ENCODE measurements at regions not wholly inside any gene's neighbourhood (a gene's known extent, or its start where the extent isn't known, plus 50 kb on each side); places are given as distances from the start of the nearest gene placed in this dataset.
"Not testable (repeated sequence)": the region's sequence is repeated elsewhere in the genome, so short reads cannot be mapped to it uniquely, and the experiment has no call there.

- no peak for DNase-seq (ENCODE audit: low spot score)
- no peak for ATAC-seq (ENCODE audit: low FRiP score)
- TF ChIP-seq CTCF (IDR thresholded peaks at IDR 0.05): no peak
Measured at GRCh38 chr13:94800423-94800822, 88.1 kb upstream of the SOX21 start.

- no peak for ATAC-seq (ENCODE audit: low FRiP score)
- TF ChIP-seq CTCF (IDR thresholded peaks at IDR 0.05): no peak
- DNase-seq (ENCODE audit: low spot score): no peak
Measured at GRCh38 chr13:94799299-94799698, 87.0 kb upstream of the SOX21 start.

DNA sequence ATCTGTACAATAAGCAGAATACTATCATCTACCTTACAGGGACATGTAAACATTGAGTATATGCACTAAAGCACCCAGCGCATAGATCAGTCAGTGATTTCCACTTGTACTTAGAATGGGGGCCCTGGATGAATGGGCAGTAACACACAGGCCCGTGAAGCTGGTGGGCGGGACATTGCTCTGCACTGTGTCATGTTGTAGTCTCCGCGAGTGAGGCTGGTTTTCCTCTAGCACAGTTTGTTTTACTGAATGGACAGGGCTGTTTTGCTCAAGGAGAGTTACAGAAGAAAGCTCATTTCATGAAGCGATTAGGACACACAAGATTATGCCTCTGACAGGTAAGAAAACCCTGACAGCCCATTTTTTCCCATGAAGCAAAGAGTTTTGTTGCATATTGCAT is 86.4 kb upstream of the SOX21 start:
- TF ChIP-seq CTCF (IDR thresholded peaks at IDR 0.05): no peak
- DNase-seq (ENCODE audit: low spot score) (no peak), ATAC-seq (ENCODE audit: low FRiP score) (no peak)

- DNase-seq (ENCODE audit: low spot score): no peak
- no peak for ATAC-seq (ENCODE audit: low FRiP score)
- no peak for TF ChIP-seq CTCF (IDR thresholded peaks at IDR 0.05)
Measured at GRCh38 chr13:94795292-94795691, 82.9 kb upstream of the SOX21 start.

DNA sequence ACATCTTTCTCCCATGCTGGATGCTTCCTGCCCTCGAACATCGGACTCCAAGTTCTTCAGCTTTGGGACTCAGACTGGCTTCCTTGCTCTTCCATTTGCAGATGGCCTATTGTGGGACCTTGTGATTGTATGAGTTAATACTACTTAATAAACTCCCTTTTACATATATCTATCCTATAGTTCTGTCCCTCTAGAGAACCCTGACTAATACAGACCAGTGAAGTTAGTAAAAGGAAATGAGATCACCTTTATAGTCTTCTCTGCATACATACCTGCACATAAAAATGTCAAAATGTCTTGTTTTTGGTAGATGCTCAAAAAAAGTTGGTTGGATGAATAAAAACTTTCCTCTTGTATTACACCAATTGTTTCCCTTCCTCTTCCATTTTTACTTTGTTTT is 73.9 kb upstream of the SOX21 start:
- not testable (repeated sequence) for DNase-seq (ENCODE audit: low spot score); ATAC-seq (ENCODE audit: low FRiP score)

DNA sequence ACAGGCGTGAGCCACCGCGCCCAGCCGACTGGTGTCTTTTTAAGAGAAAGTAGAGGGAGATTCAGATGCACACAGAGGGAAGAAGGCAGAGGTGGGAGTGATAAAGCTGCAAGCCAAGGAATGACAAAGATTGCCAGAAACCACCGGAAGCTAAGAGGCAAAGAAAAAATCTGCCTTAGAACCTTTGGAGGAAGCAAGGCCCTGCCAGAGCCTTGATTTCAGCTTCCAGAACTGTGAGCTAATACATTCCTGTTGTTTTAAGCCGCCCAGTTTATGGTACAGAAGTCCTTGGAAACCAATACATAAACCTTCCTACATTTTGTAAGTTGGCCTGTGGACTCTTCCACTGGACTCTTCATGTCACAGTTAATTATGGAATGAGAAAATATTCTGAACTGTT is 71.7 kb upstream of the SOX21 start:
- ATAC-seq (ENCODE audit: low FRiP score): no peak
- DNase-seq (ENCODE audit: low spot score): no peak
- TF ChIP-seq CTCF (IDR thresholded peaks at IDR 0.05): no peak

DNA sequence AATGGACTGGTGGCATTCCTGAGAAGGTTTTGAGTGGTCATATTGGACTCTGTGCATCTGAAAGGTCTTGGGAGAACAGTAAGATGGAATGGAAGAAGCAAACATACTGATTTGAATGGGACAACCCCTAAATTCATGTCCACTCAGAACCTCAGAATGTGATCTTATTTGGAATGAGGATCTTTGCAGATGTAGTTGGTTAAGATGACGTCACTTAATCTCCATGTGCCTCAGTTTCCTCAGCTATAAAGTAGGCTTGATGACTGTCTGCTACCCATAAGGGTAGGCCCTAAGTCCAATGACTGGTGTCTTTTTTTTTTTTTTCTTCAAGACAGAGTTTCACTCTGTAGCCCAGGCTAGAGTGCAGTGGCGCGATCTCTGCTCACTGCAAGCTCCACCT is 71.1 kb upstream of the SOX21 start:
- DNase-seq (ENCODE audit: low spot score) (no peak), ATAC-seq (ENCODE audit: low FRiP score) (no peak)
- no peak for TF ChIP-seq CTCF (IDR thresholded peaks at IDR 0.05)

GRCh38 chr13:94780421-94780820 is 68.1 kb upstream of the SOX21 start:
- DNase-seq (ENCODE audit: low spot score) (no peak), ATAC-seq (ENCODE audit: low FRiP score) (no peak)
- no peak for TF ChIP-seq CTCF (IDR thresholded peaks at IDR 0.05)
